K562 (cell line): ENCODE measurements at regions not wholly inside any gene's neighbourhood (a gene's known extent, or its start where the extent isn't known, plus 50 kb on each side); places are given as distances from the start of the nearest gene placed in this dataset.
"Not testable (repeated sequence)": the region's sequence is repeated elsewhere in the genome, so short reads cannot be mapped to it uniquely, and the experiment has no call there.

Experiments
- ATAC-seq: fragments of 200-7000 bp; cut with Tn5 transposase; 3 replicates; pipeline ENCODE4 v1.9.1; 2020; ENCODE audit warnings: moderate library complexity
- BruUV-seq: library from RNA; stranded (reverse); fragments of 400-500 nt; replicated peaks from 2 replicates; lab custom pipeline; 2021; lab: Mats Ljungman, UMichigan
- CTCF ChIA-PET: fragments of 300-600 bp; formaldehyde crosslinking; extraction: SDS; loops from one replicate; lab custom pipeline; 2021; ENCODE audit warnings: low intra/inter-chr PET ratio; lab: Yijun Ruan, JAX
- POLR2A ChIA-PET: fragments of 300-600, 350-650 bp; sonication (Branson Sonifier 250); formaldehyde crosslinking; extraction: SDS; loops from one replicate; lab custom pipeline; 2021; ENCODE audit warnings: antibody characterized with exemption, inconsistent platforms; lab: Yijun Ruan, JAX
- DNase-seq, 4 experiments: peaks; one replicate each; pipeline versions ENCODE4 v3.0.0 to v3.0.0-alpha.2; 2011 to 2018; ENCODE audit warnings: low spot score in 3 of 4, mixed read lengths in 3 of 4; ENCODE audit errors: extremely low read depth in 1 of 4
- FAIRE-seq: peaks from 2 replicates; lab custom pipeline; 2011; peaks lifted over from hg19 to GRCh38; lab: Jason Lieb, UNC
- H2AFZ ChIP-seq: 2 replicates; pipeline ENCODE4 v1.6.0; 2011; ENCODE audit warnings: low read depth, low read length, control low read depth, inconsistent platforms
- H3K27ac ChIP-seq: fragments of 200-600 bp; 3 replicates; pipeline ENCODE4 v1.8.0; 2011; ENCODE audit warnings: low read depth, mild to moderate bottlenecking, control low read depth, inconsistent platforms, low read length, moderate library complexity, mixed read lengths; ENCODE audit errors: extremely low read depth
- H3K27me3 ChIP-seq, 2 experiments: fragments of 300-600 bp in 1 of 2; 2 replicates in 1 of 2; 3 replicates in 1 of 2; pipeline versions ENCODE4 v1.6.0 to v1.8.0; 2011; ENCODE audit warnings: inconsistent platforms in 2 of 2, low read length in 2 of 2, mild to moderate bottlenecking in 1 of 2, mixed read lengths in 1 of 2, moderate library complexity in 1 of 2; ENCODE audit not compliant: control insufficient read depth in 2 of 2, insufficient read depth in 2 of 2
- H3K36me3 ChIP-seq: fragments of 300-600 bp; 3 replicates; pipeline ENCODE4 v1.8.0; 2011; ENCODE audit warnings: mild to moderate bottlenecking, low read length, inconsistent platforms; ENCODE audit not compliant: control insufficient read depth, insufficient read depth
- H3K4me1 ChIP-seq, 2 experiments: fragments of 200-600 bp in 1 of 2; replicated peaks in 1 of 2; 2 replicates in 1 of 2; 3 replicates in 1 of 2; pipeline versions ENCODE4 v1.5.1 to v1.8.0; 2011; ENCODE audit warnings: inconsistent platforms in 2 of 2, low read length in 2 of 2, mild to moderate bottlenecking in 1 of 2, mixed read lengths in 1 of 2, moderate library complexity in 1 of 2; ENCODE audit not compliant: control insufficient read depth in 2 of 2, insufficient read depth in 2 of 2
- H3K4me2 ChIP-seq: 2 replicates; pipeline ENCODE4 v1.6.1; 2011; ENCODE audit warnings: low read length, control low read depth, inconsistent platforms, mixed read lengths; ENCODE audit not compliant: insufficient read depth
- H3K4me3 ChIP-seq: fragments of 200-600 bp; sonication (generic), shearing (Covaris generic); 2 replicates; pipeline ENCODE4 v1.5.1; 2016; ENCODE audit warnings: control low read depth, inconsistent platforms
- H3K79me2 ChIP-seq: fragments of 200-600 bp; 3 replicates; pipeline ENCODE4 v1.8.0; 2011; ENCODE audit warnings: low read length, inconsistent platforms; ENCODE audit not compliant: control insufficient read depth, insufficient read depth
- H3K9ac ChIP-seq, 2 experiments: 2 replicates each; pipeline versions ENCODE4 v1.6.0 to v1.6.1; 2011; ENCODE audit warnings: low read depth in 2 of 2, low read length in 2 of 2, control low read depth in 1 of 2, inconsistent platforms in 1 of 2, mild to moderate bottlenecking in 1 of 2, mixed read lengths in 1 of 2; ENCODE audit not compliant: insufficient read depth in 1 of 2
- H3K9me1 ChIP-seq: one replicate; pipeline ENCODE4 v1.6.0; 2011; ENCODE audit warnings: inconsistent platforms, mild to moderate bottlenecking, low read length, moderate library complexity; ENCODE audit not compliant: control insufficient read depth, insufficient read depth
- H3K9me3 ChIP-seq: replicated peaks from 2 replicates; pipeline ENCODE4 v1.5.1; 2011; ENCODE audit warnings: low read depth, low read length, inconsistent platforms; ENCODE audit not compliant: control insufficient read depth, insufficient read depth
- H4K20me1 ChIP-seq: replicated peaks from 2 replicates; pipeline ENCODE4 v1.6.1; 2011; ENCODE audit warnings: low read length, inconsistent platforms, mixed read lengths; ENCODE audit not compliant: control insufficient read depth, insufficient read depth
- FOXK1 ChIP-seq: sonication (generic); formaldehyde crosslinking; IDR thresholded peaks from 2 replicates; pipeline ENCODE4 v1.8.0; 2022; ENCODE audit warnings: missing genetic modification reagents, mild to moderate bottlenecking, borderline replicate concordance
- GTF2A2 ChIP-seq: IDR thresholded peaks from 2 replicates; pipeline ENCODE4 v1.6.1; 2016; ENCODE audit warnings: mild to moderate bottlenecking, missing genetic modification characterization, missing compliant biosample characterization
- MAFK ChIP-seq: IDR thresholded peaks from 2 replicates; pipeline ENCODE4 v1.6.1; 2011; ENCODE audit warnings: low read length, improper control_type of control experiment
- MEF2D ChIP-seq: conservative IDR thresholded peaks from 2 replicates; pipeline ENCODE4 v1.6.1; 2016; ENCODE audit warnings: low read depth, missing genetic modification characterization, missing compliant biosample characterization
- RBM22 ChIP-seq: fragments of 200-400 bp; formaldehyde crosslinking; IDR thresholded peaks from 2 replicates; pipeline ENCODE4 v1.6.1; 2018; ENCODE audit warnings: low read length, low read depth; ENCODE audit not compliant: poor library complexity, severe bottlenecking
- SIRT6 ChIP-seq: IDR thresholded peaks from one replicate; pipeline ENCODE4 v1.6.1; 2012; ENCODE audit warnings: low read depth, mild to moderate bottlenecking, control low read depth, inconsistent platforms, low read length, moderate library complexity
- SMAD4 ChIP-seq: fragments of 250-450 bp; sonication (Bioruptor Pico); conservative IDR thresholded peaks from 2 replicates; pipeline ENCODE4 v1.8.0; 2021; ENCODE audit warnings: inconsistent platforms, mild to moderate bottlenecking, moderate library complexity
- SP2 ChIP-seq: IDR thresholded peaks from 2 replicates; pipeline ENCODE4 v1.6.1; 2011; ENCODE audit warnings: mild to moderate bottlenecking, low read depth, low read length, moderate library complexity; ENCODE audit not compliant: poor library complexity, severe bottlenecking; ENCODE audit errors: extremely low read depth
- TEAD4 ChIP-seq, 2 experiments: sonication (generic) in 1 of 2; formaldehyde crosslinking in 1 of 2; IDR thresholded peaks; 2 replicates each; pipeline versions ENCODE4 v1.6.1 to v1.8.0; 2012 to 2022; ENCODE audit warnings: borderline replicate concordance in 1 of 2, inconsistent platforms in 1 of 2, low read length in 1 of 2, mild to moderate bottlenecking in 1 of 2, missing genetic modification reagents in 1 of 2
- ZNF232 ChIP-seq: sonication (generic); formaldehyde crosslinking; IDR thresholded peaks from 2 replicates; pipeline ENCODE4 v1.8.0; 2022; ENCODE audit warnings: mild to moderate bottlenecking, missing genetic modification reagents
- ZNF764 ChIP-seq: fragments of 250-450 bp; sonication (Bioruptor Pico); IDR thresholded peaks from 2 replicates; pipeline ENCODE4 v1.4.0; 2020; ENCODE audit warnings: low read depth, mild to moderate bottlenecking, moderate library complexity
- WGBS: fragments of 100-300 bp; shearing (Covaris generic); methylation state at CpG from one replicate; pipeline ENCODE4 v1.1.6; 2016; ENCODE audit warnings: low coverage, mixed read lengths; ENCODE audit not compliant: insufficient coverage; ENCODE audit errors: missing lambda C conversion rate; 5-methylcytosine and 5-hydroxymethylcytosine counted together
- in situ Hi-C: fragments of 300-500 bp; cut with MboI; formaldehyde crosslinking; loops from 4 replicates; pipeline ENCODE4 v1.15.0; 2018; ENCODE audit warnings: inconsistent platforms, mixed read lengths
- intact Hi-C: fragments of 100-400 bp; cut with micrococcal nuclease; formaldehyde crosslinking; loops from 2 replicates; pipeline ENCODE4 v1.14.2; 2022
- TF ChIP-seq, protein P1 (sequence below): fragments of 250-450 bp; sonication (Bioruptor Pico); IDR thresholded peaks from 2 replicates; pipeline ENCODE4 v1.5.0; 2020; ENCODE audit warnings: mild to moderate bottlenecking, borderline replicate concordance

DNA sequence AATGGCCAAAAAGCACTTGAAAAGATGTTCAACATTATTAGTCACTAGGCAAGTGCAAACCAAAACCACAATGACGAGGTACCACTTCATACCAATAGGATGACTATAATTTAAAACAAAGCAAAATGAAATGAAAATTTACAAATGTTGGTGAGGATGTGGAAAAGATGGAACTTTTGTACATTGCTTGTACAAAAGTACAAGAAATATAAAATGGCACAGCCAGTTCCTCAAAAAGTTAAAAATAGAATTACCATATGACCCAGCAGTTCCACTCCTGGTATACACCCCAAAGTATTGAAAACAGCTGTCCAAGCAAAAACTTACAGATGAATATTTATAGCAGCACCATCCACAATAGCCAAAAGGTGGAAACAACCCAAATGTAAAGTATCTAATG is 107.8 kb upstream of the XPO1 start (continued):
- TF ChIP-seq TEAD4 (IDR thresholded peaks at IDR 0.05; ENCODE audit: low read length) (no peak), TEAD4 (CRISPR knock-in tag; IDR thresholded peaks at IDR 0.05; ENCODE audit: borderline replicate concordance) (no peak), SP2 (no peak)
- TF ChIP-seq, all 486 proteins: peak for 0

DNA sequence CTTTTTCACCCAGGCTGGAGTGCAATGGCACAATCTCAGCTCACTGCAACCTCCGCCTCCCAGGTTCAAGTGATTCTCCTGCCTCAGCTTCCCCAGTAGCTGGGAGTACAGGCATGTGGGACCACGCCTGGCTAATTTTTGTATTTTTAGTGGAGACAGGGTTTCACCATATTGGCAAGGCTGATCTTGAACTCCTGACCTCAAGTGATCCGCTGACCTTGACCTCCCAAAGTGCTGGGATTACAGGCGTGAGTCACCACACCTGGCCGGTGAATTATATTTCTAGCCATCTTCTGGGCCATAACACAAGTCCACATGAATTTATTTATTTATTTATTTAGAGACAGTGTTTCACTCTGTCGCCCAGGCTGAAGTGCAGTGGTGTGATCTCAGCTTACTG is 105.0 kb upstream of the XPO1 start:
- FAIRE-seq, in situ Hi-C loops, CTCF ChIA-PET: not testable (repeated sequence)

DNA sequence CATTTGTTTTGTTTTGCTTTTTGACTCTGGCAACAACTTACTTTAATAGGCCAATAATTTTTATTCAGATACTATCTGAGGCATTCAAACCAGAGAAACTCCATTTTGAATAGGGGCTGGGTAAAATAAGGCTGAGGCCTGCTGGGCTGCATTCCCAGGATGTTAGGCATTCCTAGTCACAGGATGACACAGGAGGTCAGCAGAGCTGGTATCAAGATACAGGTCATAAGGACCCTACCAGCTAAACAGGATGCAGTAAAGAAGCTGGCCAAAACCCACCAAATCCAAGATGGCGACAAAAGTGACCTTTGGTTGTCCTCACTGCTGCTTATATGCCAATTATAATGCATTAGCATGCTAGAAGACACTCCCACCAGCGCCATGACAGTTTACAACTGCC is 102.2 kb upstream of the XPO1 start:
- in situ Hi-C loops: no loop called here
- no TSS peak for BruUV-seq
- ChIA-PET CTCF (no interaction called here), POLR2A (no interaction called here)
- Histone ChIP-seq H3K4me1 (no peaks in the 10 kb centered on the region), H3K9me3 (no peaks in the 10 kb centered on the region), H3K9ac (no peak overlapping the region), H3K4me2 (no peak overlapping the region), H2AFZ (peak overlapping the region; percentile 88), H3K36me3 (no peaks in the 10 kb centered on the region), H3K27ac (peak overlapping the region; percentile 16; the same call in 1 of the 3 replicates), H3K27me3 (no peaks in the 10 kb centered on the region), H3K79me2 (no peaks in the 10 kb centered on the region), H3K9me1 (no peaks in the 10 kb centered on the region), H3K4me3 (no peak overlapping the region), H4K20me1 (no peaks in the 10 kb centered on the region)
- no peak for DNase-seq
- WGBS: 25% methylated on average over 2 of the region's 2 CpGs
- peak; percentile 57 for ATAC-seq
- intact Hi-C loops: no loop called here
- FAIRE-seq: no peak
- TF ChIP-seq MAFK (no peak), RBM22 (no peak), ZNF232 (CRISPR knock-in tag) (no peak), GTF2A2 (tag) (peak; percentile 79), MEF2D (tag) (peak; percentile 73; the same call in 1 of the 2 replicates), ZNF764 (CRISPR knock-in tag) (no peak), SIRT6 (no peak), FOXK1 (no peak), SMAD4 (CRISPR knock-in tag) (peak; percentile 61)
- TF ChIP-seq, protein P1, sequence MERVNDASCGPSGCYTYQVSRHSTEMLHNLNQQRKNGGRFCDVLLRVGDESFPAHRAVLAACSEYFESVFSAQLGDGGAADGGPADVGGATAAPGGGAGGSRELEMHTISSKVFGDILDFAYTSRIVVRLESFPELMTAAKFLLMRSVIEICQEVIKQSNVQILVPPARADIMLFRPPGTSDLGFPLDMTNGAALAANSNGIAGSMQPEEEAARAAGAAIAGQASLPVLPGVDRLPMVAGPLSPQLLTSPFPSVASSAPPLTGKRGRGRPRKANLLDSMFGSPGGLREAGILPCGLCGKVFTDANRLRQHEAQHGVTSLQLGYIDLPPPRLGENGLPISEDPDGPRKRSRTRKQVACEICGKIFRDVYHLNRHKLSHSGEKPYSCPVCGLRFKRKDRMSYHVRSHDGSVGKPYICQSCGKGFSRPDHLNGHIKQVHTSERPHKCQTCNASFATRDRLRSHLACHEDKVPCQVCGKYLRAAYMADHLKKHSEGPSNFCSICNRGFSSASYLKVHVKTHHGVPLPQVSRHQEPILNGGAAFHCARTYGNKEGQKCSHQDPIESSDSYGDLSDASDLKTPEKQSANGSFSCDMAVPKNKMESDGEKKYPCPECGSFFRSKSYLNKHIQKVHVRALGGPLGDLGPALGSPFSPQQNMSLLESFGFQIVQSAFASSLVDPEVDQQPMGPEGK (CRISPR knock-in tag): no peak

More for the DNA sequence above, 105.0 kb upstream of the XPO1 start:
- H3K4me3 ChIP-seq, H2AFZ ChIP-seq, H3K27ac ChIP-seq, H3K36me3 ChIP-seq, DNase-seq, H3K79me2 ChIP-seq, H3K4me2 ChIP-seq, H3K9me1 ChIP-seq, H4K20me1 ChIP-seq, ATAC-seq, H3K4me1 ChIP-seq, intact Hi-C loops, BruUV-seq, H3K9me3 ChIP-seq, H3K9ac ChIP-seq, H3K27me3 ChIP-seq: not testable (repeated sequence)
- 76% methylated on average over 6 of the region's 6 CpGs for WGBS
- POLR2A ChIA-PET: interaction anchor here (0.6 kb wide), 1 partner anchor 644 kb away, joined by 3 read pairs; no protein-coding TSS in a partner anchor
